GM19351 (cell line): ENCODE measurements at regions not wholly inside any gene's neighbourhood (a gene's known extent, or its start where the extent isn't known, plus 50 kb on each side); places are given as distances from the start of the nearest gene placed in this dataset.
"Not testable (repeated sequence)": the region's sequence is repeated elsewhere in the genome, so short reads cannot be mapped to it uniquely, and the experiment has no call there.

ENCODE experiments used
- ATAC-seq: cut with Tn5 transposase; IDR thresholded peaks from one replicate; pipeline ENCODE4 v1.9.1; 2021; ENCODE audit warnings: mild to moderate bottlenecking, moderate library complexity; ENCODE audit not compliant: unreplicated experiment

DNA sequence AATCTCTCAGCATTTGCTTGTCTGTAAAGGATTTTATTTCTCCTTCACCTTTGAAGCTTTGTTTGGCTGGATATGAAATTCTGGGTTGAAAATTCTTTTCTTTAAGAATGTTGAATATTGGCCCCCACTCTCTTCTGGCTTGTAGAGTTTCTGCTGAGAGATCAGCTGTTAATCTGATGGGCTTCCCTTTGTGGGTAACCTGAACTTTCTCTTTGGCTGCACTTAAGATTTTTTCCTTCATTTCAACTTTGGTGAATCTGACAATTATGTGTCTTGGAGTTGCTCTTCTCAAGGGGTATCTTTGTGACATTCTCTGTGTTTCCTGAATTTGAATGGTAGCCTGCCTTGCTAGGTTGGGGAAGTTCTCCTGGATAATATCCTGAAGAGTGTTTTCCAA is 189.4 kb downstream of the TTC6 start:
- not testable (repeated sequence) for ATAC-seq

DNA sequence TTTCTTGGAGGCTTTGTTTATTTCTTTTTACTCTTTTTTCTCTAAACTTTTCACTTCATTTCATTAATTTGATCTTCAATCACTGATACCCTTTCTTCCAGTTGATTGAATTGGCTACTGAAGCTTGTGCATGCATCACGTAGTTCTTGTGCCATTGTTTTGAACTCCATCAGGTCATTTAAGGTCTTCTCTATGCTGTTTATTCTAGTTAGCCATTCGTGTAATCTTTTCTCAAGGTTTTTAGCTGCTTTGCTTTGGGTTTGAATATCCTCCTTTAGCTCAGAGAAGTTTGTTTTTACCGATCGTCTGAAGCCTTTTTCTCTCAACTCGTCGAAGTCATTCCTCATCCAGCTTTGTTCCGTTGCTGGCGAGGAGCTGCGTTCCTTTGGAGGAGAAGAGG is 189.9 kb downstream of the TTC6 start:
- not testable (repeated sequence) for ATAC-seq

- ATAC-seq: not testable (repeated sequence)
Measured at GRCh38 chr14:37786114-37786625, 190.7 kb downstream of the TTC6 start.

DNA sequence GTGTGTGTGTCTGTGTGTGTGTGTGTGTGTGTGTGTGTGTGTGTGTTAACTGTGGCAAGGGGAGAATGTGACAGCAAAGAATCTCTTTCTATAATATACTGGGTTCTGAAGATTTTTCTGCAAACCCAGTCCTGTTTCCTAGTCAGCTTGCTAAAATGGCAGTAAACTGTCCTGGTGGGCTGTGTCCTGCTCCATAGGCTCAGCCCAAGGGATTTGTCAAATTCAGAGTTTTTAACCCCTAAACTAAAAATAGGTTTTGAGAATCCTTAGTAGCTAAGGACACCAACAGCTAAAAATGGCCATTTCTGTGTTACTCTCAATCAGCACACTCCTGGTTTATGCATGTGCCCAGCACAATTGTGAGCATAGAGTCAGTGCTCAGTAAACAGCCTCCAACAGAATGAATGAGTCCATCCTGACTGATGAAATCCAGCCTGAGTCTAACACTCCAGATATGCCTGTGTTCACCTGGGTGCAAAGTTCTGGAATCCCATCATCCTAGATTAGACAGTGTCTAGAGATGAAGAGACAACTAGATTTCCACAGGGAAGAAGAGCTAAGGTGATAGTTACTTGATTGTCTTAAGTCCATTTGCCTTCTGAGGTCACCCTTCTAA is 192.6 kb downstream of the TTC6 start:
- no peak for ATAC-seq

- ATAC-seq: no peak
Measured at GRCh38 chr14:37791384-37792036, 196.1 kb downstream of the TTC6 start.

- ATAC-seq: no peak
Measured at GRCh38 chr14:37792124-37792523, 196.7 kb downstream of the TTC6 start.

DNA sequence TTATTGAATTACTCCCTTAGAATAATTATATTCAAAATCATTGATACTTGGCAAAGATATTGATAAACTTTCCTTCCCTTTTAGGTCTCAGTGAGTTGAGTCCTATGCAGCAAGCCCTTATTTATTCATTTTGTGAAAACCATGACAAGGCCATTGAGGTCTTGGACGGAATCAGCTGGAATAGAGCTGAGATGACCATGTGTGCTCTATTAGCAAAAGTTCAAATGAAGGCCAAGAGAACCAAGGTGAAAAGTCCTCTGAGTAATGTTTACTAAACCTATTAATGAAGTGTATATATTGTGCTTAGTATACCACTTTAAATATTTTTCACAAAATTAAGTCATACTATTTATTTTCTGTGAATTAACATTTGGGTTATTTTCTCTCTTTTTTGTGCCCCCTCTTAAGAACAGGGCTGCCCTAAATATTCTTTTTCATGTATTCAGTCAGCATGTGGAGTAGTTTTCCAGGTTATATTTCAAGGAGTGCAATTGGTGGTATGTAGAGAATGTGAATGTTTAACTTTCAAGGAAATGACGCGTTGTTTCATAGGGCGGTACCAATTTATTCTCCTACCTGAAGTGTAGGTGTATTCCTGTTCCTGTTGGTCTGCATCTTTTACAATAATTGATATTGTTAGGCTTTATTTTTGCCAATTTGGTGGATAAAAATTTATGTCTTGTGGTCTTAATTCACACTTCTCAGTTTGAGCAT is 201.4 kb downstream of the TTC6 start:
- ATAC-seq: no peak

GRCh38 chr14:37797675-37798074 is 202.2 kb downstream of the TTC6 start:
- ATAC-seq: no peak

DNA sequence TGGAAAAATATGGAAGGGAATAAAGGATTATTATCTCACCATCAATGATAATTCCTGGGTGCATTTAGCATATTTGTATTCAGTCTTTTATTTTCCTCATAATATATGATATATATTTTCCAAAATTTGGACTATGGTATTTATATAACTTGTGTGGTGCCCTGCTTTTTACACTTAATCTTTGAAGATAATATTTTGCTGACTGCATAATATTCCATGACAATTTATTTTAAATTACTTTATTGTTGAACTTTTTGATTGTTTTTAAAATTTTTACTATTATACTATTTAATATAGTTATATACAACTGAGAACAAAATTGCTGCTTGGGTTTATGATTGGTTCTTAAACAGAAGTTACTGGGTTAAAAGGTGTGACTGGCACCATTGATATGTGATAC is 212.3 kb downstream of the TTC6 start:
- no peak for ATAC-seq

DNA sequence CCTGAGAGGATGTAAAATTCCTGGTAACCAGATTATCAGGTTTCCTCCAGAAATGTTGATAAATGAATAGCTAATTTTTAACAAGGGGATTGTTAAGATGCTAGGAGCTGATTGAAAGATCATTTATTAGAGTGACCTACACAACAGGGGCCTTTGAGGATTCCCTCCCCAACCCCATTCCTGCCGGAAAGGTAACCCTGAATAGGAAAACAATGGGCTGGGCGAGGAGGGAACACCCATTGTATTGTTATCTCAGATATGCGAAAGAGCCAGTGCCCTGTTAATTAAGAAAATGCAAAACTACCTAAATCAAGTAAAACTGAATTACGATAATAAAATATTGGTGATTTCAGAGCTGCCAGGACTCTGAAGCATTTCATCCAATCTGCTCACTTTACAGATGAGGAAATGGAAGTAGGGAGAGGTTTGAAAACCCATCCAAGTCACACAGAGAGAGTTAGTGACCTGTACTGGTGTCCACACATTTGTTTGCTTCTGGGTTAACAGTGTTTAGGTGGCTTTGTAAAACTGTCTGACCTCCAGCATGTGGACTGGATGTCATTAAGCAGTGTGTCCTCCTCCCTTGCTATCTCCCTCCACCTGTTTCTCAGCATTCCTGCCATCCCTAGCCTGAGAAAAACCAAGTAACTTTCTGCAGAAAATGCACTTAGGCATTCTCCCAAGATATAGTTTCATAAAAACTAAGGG is 214.8 kb downstream of the TTC6 start:
- ATAC-seq: no peak

DNA sequence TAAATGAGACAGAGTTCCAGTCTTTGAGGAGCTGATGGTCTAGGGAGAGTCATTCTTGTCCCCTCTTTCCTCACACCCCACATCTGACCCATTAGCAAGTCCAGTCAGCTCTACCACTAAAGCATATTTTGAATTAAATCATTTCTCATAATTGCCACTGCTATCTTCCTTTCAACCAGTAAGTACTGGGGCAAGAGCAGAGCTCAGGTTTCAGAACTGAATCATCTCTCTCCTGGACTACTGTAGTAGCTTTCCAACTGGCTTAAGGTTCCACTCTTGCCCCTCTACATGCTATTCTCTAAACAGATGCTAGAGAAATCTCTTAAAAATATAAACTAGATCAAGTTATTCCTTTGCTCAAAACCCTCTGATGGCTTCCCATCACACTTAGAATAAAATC is 218.3 kb downstream of the TTC6 start:
- no peak for ATAC-seq

GRCh38 chr14:37816135-37816534 is 220.7 kb downstream of the TTC6 start:
- no peak for ATAC-seq

DNA sequence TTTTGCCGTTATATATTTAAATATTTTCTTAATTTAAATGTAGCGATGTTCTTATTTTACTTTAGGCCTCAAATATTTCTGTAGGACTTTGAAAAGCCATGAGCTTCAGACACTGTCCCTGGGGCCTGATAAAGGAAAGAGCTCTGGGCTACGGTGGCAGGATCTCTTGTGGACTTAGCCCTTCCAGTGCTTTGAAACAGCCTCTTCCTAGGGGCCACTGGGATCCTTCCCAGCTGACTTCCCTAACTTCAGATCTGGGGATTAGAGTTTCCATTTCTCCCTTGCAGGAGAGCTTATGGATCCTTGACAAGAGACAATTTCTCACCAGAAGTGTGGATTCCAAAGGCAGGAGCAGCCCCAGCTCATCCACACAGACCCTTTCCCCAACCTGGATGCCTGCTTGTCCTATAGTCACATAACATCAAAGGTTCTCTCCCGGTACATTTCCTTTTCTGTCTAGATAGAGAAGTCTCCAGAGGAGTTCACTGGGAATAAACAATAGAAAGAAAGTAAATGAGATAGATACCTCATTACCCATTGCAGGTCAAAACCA is 221.4 kb downstream of the TTC6 start:
- no peak for ATAC-seq

DNA sequence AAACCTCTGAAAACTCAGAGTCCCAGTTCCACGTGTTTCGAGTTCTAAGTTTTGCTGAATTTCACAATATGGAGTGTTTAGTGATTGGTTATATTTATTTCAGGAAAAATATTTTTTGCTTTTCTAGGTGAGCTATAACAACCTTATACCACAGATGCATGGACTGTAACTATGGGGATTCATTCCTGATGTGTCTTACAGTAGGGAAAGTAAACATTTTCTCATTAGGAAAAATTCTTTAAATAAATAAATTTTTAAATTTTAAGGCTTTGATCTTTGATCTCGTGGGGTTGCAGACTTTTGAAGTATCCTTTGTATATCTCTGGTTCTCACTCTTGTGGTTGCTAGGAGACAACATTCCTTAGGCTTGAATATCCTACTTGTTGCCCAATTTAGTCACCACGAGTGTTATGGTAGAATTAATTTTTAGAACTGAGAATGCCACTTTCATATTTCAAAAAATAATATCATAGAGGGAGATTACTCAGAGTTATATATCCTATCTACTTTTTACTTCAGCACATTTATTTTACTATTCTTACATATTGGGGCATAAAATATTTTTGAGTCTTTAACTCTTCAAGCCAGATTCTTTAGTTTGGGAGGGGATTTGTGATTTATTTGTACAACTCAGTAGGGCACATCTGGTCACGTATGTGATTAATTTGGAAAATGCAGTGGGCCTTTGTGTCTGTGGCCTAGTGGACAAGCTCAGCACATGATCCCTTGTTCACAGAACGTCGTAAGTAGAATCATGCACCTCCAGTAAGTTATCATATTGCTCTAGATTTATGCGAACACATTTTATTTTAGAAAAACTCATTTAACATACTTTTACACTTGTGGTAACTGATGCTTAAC is 224.0 kb downstream of the TTC6 start:
- ATAC-seq: no peak

GRCh38 chr14:37820810-37821209 is 225.4 kb downstream of the TTC6 start:
- not testable (repeated sequence) for ATAC-seq

- no peak for ATAC-seq
Measured at GRCh38 chr14:37824939-37825712, 229.7 kb downstream of the TTC6 start.

DNA sequence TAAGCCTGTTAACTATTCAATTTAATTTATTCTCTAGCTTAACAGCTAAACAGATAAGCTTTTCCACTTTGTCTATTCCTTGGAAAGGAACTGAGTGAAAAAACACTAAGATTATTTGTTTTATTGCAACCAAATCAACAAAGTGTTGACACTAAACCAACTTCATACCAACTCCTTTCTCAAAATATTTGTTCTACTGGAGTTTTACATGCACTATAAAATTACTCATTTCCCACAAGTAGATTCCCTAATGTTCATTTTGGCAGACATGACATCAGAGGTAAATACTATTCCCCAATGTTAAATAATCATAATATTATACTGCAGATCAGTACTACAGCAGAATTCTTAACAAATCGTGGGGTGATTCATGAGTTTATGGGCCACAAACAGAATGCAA is 231.4 kb downstream of the TTC6 start:
- ATAC-seq: no peak

DNA sequence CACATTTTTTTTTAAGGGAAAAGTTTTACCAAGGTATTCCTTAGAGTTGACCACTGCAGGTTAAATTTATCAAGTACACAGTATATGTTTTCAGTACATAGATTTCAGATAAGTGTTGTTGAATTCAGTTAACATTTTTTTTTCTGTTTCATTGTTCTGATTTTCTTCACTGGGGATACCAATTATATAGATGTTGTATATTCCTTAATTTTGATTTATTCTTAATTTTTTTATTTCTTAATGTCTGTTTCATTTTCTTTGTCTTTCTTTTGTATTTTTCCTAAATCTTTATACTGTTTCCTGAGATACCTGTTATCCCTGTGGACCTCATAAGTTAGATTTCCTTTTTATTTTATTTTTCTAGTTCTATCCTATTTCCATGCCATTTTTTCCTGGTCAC is 234.8 kb downstream of the TTC6 start:
- ATAC-seq: no peak

GRCh38 chr14:37834275-37834674 is 238.8 kb downstream of the TTC6 start:
- ATAC-seq: no peak
